Glutamatergic neuron (in vitro differentiated cells): ENCODE measurements at regions not wholly inside any gene's neighbourhood (a gene's known extent, or its start where the extent isn't known, plus 50 kb on each side); places are given as distances from the start of the nearest gene placed in this dataset.
"Not testable (repeated sequence)": the region's sequence is repeated elsewhere in the genome, so short reads cannot be mapped to it uniquely, and the experiment has no call there.

ENCODE experiments used
- DNase-seq: peaks from one replicate; pipeline ENCODE4 v3.0.0; 2022
- H3K27ac Mint-ChIP-seq: one replicate; pipeline ENCODE4 v1.8.0; 2020; ENCODE audit warnings: mild to moderate bottlenecking, mixed read lengths, inconsistent platforms; ENCODE audit not compliant: unreplicated experiment
- H3K27me3 Mint-ChIP-seq: one replicate; pipeline ENCODE4 v1.8.0; 2020; ENCODE audit warnings: mild to moderate bottlenecking, moderate library complexity, mixed read lengths, inconsistent platforms; ENCODE audit not compliant: unreplicated experiment
- H3K36me3 Mint-ChIP-seq: one replicate; pipeline ENCODE4 v1.8.0; 2020; ENCODE audit warnings: mild to moderate bottlenecking, mixed read lengths, inconsistent platforms; ENCODE audit not compliant: unreplicated experiment
- H3K4me1 Mint-ChIP-seq: one replicate; pipeline ENCODE4 v1.8.0; 2020; ENCODE audit warnings: mild to moderate bottlenecking, low read depth, mixed read lengths, inconsistent platforms; ENCODE audit not compliant: unreplicated experiment
- H3K4me3 Mint-ChIP-seq: one replicate; pipeline ENCODE4 v1.8.0; 2020; ENCODE audit warnings: mild to moderate bottlenecking, mixed read lengths, inconsistent platforms; ENCODE audit not compliant: unreplicated experiment
- H3K9me3 Mint-ChIP-seq: one replicate; pipeline ENCODE4 v1.8.0; 2020; ENCODE audit warnings: mild to moderate bottlenecking, moderate library complexity, mixed read lengths, inconsistent platforms; ENCODE audit not compliant: unreplicated experiment
- CTCF ChIP-seq: fragments of 200-600 bp; sonication (generic); IDR thresholded peaks from one replicate; pipeline ENCODE4 v1.5.0; 2021; ENCODE audit not compliant: partially characterized antibody, unreplicated experiment

GRCh38 chr2:180597179-180597578 is 383.2 kb upstream of the UBE2E3 start:
- Mint-ChIP-seq H3K27me3 (no peaks in the 10 kb centered on the region), H3K9me3 (no peaks in the 10 kb centered on the region), H3K4me1 (no peaks in the 10 kb centered on the region), H3K27ac (no peak overlapping the region), H3K4me3 (no peak overlapping the region), H3K36me3 (no peaks in the 10 kb centered on the region)
- no peak for TF ChIP-seq CTCF
- DNase-seq = no peak

GRCh38 chr2:180596453-180596852 is 384.0 kb upstream of the UBE2E3 start:
- Mint-ChIP-seq H3K4me3 (no peak overlapping the region), H3K36me3 (no peaks in the 10 kb centered on the region), H3K27me3 (no peaks in the 10 kb centered on the region), H3K9me3 (no peaks in the 10 kb centered on the region), H3K4me1 (no peaks in the 10 kb centered on the region), H3K27ac (no peak overlapping the region)
- DNase-seq = no peak
- TF ChIP-seq CTCF = peak; percentile 11

GRCh38 chr2:180591947-180592346 is 388.5 kb upstream of the UBE2E3 start:
- TF ChIP-seq CTCF = no peak
- no peak for DNase-seq
- Mint-ChIP-seq H3K9me3 (no peaks in the 10 kb centered on the region), H3K4me1 (no peaks in the 10 kb centered on the region), H3K27ac (no peak overlapping the region), H3K4me3 (no peak overlapping the region), H3K36me3 (no peaks in the 10 kb centered on the region), H3K27me3 (no peaks in the 10 kb centered on the region)

- not testable (repeated sequence) for H3K4me3 Mint-ChIP-seq, H3K9me3 Mint-ChIP-seq
Observed at GRCh38 chr2:180591093-180591781, 389.2 kb upstream of the UBE2E3 start.

GRCh38 chr2:180583441-180584140 is 396.8 kb upstream of the UBE2E3 start:
- TF ChIP-seq CTCF = no peak
- no peak overlapping the region for H3K27ac Mint-ChIP-seq
- H3K9me3 Mint-ChIP-seq = no peaks in the 10 kb centered on the region
- DNase-seq = no peak
- H3K27me3 Mint-ChIP-seq = no peaks in the 10 kb centered on the region
- H3K4me3 Mint-ChIP-seq = no peak overlapping the region
- no peaks in the 10 kb centered on the region for H3K36me3 Mint-ChIP-seq
- H3K4me1 Mint-ChIP-seq = no peaks in the 10 kb centered on the region

More at GRCh38 chr2:180591093-180591781, 389.2 kb upstream of the UBE2E3 start:
- not testable (repeated sequence) for DNase-seq, H3K27me3 Mint-ChIP-seq, H3K27ac Mint-ChIP-seq, H3K4me1 Mint-ChIP-seq, H3K36me3 Mint-ChIP-seq
